Hematopoietic multipotent progenitor cell treated with erythropoietin and hydrocortisone succinate and interleukin-3 and kit ligand, for 8 days (in vitro differentiated cells): ENCODE measurements at regions not wholly inside any gene's neighbourhood (a gene's known extent, or its start where the extent isn't known, plus 50 kb on each side); places are given as distances from the start of the nearest gene placed in this dataset.

ENCODE experiments used
- DNase-seq: peaks from one replicate; pipeline ENCODE4 v3.0.0-alpha.2; 2015

DNA sequence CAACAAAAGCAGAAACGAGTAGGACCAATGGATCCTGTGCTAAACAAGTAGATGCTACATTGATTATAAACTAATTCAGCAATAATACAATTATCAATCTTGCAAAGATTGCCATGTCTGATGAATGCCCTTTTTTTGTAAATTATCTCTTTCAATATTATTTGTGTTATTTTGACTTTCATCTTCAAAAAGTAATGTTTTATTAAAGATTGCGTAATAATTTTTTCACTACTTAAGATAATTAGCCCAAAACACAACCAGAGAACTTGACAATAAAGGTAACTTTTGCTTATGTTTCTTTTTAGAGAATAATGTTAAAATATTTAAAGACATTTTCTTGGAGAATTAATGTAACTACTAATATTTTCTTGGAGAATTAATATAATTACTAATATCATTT is 553.8 kb upstream of the VSTM2A start:
- no peak for DNase-seq

GRCh38 chr7:53993224-53993623 is 549.0 kb upstream of the VSTM2A start:
- DNase-seq = no peak

DNA sequence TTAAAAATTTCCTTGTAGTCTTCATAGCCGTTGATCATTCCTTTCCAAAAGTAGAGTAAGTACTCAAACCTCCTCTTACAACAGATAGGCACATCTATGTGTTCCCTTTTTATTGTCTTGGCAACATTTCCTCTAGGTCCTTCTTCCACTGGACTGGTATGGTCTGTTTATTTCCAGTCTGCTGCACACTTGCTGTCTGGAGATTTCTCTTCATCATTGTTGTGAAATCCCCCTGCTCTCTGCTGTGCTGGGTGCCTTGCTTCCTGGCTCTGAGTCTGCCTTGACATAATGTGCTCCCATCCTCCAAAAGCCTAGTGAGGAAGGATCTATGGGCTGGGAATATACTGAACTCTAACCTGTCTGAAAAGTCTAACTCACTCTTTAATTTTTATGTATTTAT is 545.3 kb upstream of the VSTM2A start:
- DNase-seq = no peak

- no peak for DNase-seq
Observed at GRCh38 chr7:54014765-54015164, 527.4 kb upstream of the VSTM2A start.

- no peak for DNase-seq
Observed at GRCh38 chr7:54015251-54015650, 526.9 kb upstream of the VSTM2A start.

DNA sequence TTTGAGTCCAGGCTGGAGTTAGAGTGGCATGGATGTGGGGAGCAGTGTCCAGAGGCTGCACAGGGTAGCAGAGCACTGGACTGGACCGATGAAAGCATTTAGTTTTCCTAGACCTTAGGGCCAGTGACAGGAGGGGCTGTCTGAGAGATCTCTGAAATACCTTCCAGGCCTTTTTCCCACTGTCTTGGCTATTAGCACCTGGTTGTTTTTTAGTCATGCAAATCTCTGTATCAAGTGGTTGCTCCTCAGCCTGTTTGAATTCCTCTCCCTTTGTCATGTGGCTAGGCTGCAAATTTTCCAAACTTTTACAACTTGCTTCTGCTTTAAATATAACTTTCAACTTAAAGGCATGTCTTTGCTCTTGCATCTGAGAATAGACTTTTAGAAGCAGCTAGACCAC is 504.3 kb upstream of the VSTM2A start:
- DNase-seq = no peak

DNA sequence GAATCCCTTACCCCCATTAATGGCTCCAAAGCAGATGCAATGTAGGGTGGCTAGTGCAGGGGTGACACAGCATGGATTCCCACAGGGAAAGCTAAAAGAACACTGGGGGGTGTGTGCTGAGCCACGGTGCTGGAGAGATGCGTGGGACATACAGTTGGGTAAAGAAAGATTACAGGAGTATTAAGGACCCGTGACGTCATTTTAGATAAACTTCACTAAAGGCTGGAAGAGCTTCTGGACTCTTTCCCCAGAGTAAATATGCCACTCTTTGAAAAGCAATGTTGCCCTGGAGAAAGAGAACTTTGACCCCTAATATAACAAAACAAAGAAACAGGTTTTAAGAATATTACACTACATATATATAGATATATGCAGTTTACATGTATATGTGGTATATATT is 481.5 kb upstream of the VSTM2A start:
- DNase-seq = no peak

DNA sequence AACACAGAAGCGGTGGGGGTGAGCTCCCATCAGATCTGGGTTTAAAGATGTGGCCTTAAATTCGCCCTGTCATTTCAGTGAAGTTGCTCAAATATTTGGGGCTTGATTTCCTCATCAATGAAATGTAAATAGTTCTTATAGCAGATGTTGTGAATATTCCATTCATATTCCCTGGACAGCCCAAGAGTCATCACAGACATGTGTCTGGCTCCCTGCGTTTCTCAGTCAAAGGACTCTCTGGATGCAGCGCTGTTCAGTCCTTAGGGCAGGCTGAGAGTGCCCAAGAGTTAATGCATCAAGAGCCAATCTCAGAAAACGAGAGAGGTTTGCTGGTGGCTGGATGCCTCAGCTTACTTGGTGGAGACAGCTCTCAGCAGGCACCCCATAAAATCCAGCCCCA is 475.5 kb upstream of the VSTM2A start:
- no peak for DNase-seq

DNA sequence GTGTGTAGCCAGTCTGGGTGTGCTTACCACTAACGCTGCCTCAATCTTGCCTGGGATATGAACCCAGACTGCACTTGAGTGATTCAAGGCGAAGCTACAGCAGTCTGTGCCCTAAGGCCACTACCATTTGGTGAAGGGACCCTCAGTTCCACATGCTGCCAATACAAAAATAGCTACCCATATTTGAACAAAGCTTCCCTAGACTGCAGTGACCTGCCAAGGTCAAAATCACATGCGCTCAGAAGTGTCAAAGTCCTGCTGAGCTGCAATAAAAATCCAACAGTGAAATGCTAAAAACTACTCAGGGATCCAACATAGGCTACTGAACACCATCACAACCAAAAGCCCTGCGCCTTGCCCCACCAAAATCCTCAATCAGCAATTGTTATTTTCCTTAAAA is 472.3 kb upstream of the VSTM2A start:
- no peak for DNase-seq

DNA sequence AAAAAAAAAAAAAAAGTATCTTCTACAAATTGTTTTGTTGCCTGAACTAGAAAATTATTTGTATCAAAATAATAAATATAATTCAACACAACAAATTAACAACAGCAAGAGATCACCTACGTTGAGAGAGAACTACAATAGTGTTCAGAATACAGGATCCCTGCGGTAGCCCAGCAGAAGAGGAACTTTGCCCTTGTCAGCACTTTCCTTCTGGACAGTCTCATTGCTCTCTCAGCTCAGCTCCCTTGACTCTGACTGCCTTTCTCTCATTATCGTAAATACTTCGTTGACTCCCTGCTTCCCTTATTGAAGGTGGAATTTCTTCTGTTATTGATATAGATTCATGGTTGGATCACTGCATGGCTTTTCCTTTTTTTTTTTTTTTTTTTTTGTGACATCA is 469.5 kb upstream of the VSTM2A start:
- DNase-seq = no peak

DNA sequence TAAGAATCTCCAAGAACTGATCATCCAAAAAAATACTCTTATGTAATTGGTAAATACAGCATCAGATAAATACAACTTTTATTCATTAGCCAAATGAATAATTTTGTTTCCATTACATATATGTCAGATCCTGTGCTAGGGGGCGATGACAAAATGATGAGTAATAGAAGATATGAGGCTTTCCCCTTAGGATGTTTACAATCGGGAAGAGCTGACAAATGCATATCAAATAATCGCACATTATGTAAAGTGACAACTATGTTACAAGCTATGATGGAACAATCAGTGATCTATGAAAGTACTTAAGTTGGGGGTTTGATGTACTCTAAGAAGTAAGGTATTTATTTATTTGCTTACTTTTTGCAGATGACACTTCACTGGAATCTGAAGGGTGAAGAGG is 465.6 kb upstream of the VSTM2A start:
- no peak for DNase-seq

DNA sequence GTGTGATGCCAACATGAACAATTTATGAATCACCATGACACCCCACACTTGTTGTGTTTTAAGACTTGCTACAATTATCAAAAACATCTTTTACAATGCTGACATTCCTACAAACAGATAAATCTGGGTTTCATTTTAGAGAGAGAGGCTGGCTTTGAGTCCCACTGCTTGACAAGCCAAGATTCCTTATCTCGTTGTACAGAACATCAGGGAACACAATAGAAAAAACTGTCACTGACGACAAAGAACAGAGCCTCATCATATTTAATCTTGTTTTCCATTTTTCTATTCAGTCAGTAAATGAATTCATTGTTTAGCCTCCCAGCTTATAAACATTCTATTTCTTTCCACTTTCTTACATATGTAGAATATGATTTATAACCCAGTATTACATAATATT is 461.6 kb upstream of the VSTM2A start:
- DNase-seq = no peak

GRCh38 chr7:54080971-54081370 is 461.2 kb upstream of the VSTM2A start:
- no peak for DNase-seq

DNA sequence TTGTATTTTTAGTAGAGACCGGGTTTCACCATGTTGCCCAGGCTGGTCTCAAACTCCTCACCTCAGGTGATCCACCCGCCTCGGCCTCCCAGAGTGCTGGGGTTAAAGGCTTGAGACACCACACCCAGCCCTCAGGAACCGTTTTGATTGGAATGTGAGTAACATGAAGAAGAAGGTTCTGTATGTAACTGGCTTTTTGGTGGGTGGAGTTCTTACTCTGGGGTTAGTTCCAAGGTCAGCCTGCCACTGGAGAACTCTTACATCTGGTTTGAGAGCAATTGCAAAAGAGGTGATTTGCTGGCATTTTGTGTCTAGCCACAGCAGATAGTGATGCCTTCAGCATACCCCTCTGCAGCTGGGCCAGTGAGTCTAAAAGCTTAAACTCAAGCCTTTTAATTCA is 457.8 kb upstream of the VSTM2A start:
- DNase-seq = no peak

DNA sequence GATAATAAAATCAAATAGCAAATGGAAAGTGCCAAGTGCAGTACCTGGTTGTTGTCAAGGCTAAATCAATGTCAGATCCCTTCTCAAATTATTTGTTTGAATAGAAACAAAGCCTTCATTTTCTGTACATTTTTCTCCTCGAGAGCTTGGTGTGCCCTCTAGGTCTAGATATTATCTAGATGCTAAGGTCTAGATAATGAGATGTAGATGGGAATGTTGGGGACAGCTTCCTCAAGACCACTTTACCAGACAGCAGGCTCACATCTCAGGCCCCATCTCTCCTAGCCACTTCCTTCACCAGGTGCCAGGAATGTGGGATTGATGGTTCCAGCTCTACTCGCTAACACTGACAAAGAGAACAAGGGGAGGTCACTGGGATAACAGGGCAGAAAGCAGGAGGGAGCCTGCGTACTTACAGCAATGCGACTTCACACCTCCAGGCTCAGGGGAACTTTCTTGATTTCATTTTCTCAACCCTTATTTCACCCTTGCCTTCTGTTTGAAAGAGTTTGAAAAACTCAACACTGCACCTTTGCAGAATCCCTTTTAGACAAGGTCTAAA is 451.4 kb upstream of the VSTM2A start:
- DNase-seq = no peak

GRCh38 chr7:54091322-54091721 is 450.9 kb upstream of the VSTM2A start:
- DNase-seq = no peak

DNA sequence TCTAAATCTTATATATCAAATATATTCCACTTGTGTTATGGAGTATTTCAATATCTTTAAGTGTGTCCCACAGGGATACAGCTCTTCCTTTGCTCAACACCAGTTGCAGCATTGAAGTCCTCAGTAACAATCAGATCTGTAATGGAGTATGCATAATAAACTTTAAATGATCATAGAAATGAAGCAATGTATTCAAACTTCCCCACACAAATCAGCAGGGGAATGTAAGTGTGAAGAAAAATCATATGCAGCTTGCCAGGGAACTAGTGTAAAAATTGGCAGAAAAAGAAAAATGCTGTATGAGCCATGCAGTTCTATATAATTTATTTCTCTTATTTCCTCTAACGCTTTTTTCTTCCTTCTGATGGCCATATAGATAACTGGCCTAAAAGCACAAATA is 444.3 kb upstream of the VSTM2A start:
- no peak for DNase-seq

DNA sequence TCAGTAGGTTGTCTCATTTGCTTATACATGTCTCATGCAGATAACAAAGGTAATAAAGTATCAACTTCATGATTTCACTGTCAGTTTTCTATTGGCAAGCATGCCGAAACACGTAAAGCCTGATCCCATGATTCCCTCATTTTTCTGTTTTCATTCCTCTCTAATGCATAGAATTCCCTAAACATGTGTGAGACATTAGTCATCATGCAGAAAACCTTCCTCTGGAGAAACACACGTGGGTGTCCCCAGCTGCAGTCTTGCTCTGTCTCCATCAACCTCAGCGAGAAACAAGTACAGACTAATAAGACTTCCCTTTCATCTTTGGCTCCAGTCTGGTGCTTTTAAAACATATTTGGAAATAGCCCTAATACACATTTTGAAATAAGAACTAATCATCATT is 432.7 kb upstream of the VSTM2A start:
- no peak for DNase-seq

- DNase-seq = no peak
Observed at GRCh38 chr7:54111814-54112511, 430.2 kb upstream of the VSTM2A start.

DNA sequence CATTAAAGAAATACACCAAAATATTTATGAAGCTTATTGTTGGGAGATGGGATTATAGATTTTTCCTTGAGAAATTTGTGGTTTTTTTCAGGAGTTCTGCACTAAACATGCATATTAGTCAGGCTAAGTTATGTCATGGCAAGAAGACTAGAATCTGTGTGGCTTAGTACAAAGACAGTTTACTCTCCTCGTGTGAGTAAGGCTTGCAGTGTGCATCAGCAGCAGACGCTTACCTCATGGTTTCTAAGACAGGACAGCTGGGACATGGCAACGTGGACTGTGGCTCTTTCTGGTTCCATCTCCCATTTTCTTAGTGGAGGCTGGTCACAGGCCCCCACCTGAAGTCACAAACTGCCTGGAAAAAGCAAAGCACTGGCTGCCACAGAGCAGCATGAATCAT is 429.6 kb upstream of the VSTM2A start:
- DNase-seq = no peak

- DNase-seq = no peak
Observed at GRCh38 chr7:54115028-54115763, 427.0 kb upstream of the VSTM2A start.

GRCh38 chr7:54116956-54117355 is 425.2 kb upstream of the VSTM2A start:
- no peak for DNase-seq

DNA sequence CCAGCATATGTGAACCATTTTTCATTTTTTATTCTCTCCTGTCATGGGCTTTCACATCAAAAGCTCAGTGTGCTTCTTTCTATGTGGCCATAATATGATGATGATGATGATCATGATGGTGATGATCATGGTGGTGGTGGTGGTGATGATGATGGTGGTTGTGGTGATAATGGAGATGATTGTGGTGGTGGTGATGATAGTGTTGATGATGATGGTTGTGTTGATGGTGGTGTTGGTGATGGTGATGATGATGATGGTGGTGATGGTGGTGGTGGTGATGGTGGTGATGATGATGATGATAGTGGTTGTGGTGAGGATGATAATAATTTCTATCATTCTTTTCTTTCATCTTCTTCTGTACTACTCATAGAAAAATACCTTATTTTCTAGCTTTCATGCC is 413.1 kb upstream of the VSTM2A start:
- DNase-seq = no peak

GRCh38 chr7:54141576-54141975 is 400.6 kb upstream of the VSTM2A start:
- no peak for DNase-seq

DNA sequence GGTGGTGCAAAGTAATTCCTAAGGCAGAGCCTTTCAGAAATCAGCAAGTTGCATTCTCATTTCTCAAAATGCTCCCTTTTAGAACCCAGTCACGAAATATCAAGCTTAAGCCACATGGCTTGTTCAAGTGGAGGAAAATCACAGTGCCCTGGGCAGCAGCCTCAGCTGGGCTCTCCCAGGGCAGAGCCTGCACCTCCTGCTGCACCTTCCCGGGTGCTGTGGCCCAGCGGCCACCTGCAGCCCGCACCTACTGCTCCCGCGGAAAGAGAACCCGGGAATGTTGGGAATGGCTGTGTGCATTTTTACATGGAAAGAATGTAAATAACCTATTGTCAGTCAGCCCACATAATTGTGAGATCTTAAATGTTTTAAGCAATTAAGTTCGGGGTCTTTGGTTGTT is 396.5 kb upstream of the VSTM2A start:
- no peak for DNase-seq
